DND-41 (cell line): ENCODE measurements at regions not wholly inside any gene's neighbourhood (a gene's known extent, or its start where the extent isn't known, plus 50 kb on each side); places are given as distances from the start of the nearest gene placed in this dataset.

Source experiments
- EZH2 ChIP-seq: IDR thresholded peaks from 3 replicates; pipeline ENCODE4 v1.6.1; 2012; ENCODE audit warnings: borderline replicate concordance, low read depth, mild to moderate bottlenecking, moderate library complexity, low read length, inconsistent platforms; ENCODE audit not compliant: severe bottlenecking
- TF ChIP-seq, protein P1 (sequence below): IDR thresholded peaks from 2 replicates; pipeline ENCODE4 v1.5.1; 2012; ENCODE audit warnings: borderline replicate concordance, low read length, moderate library complexity, mild to moderate bottlenecking; ENCODE audit not compliant: poor library complexity, severe bottlenecking; ENCODE audit errors: extremely low read depth

DNA sequence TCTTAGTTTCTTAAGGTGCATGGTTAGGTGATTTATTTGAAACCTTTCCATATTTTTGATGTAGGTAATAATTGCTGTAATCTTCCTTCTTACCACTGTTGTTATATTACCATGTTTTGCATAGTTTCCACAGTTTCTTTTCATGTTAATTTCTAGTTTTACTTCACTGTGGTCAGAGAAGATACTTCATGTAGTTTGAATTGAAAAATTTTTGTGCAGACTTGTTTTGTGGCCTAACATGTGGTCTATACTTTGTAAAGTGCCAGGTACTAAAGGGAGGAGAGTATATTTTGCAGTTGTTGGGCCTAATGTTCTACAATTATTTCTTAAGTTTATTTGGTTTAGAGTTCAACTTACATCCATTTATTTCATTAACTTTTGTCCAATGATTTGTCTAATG lies 69.2 kb upstream of the RPS4Y2 start:
- TF ChIP-seq, protein P1, sequence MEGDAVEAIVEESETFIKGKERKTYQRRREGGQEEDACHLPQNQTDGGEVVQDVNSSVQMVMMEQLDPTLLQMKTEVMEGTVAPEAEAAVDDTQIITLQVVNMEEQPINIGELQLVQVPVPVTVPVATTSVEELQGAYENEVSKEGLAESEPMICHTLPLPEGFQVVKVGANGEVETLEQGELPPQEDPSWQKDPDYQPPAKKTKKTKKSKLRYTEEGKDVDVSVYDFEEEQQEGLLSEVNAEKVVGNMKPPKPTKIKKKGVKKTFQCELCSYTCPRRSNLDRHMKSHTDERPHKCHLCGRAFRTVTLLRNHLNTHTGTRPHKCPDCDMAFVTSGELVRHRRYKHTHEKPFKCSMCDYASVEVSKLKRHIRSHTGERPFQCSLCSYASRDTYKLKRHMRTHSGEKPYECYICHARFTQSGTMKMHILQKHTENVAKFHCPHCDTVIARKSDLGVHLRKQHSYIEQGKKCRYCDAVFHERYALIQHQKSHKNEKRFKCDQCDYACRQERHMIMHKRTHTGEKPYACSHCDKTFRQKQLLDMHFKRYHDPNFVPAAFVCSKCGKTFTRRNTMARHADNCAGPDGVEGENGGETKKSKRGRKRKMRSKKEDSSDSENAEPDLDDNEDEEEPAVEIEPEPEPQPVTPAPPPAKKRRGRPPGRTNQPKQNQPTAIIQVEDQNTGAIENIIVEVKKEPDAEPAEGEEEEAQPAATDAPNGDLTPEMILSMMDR: no peak
- no peak for TF ChIP-seq EZH2
